SK-N-SH (cell line): ENCODE measurements at regions not wholly inside any gene's neighbourhood (a gene's known extent, or its start where the extent isn't known, plus 50 kb on each side); places are given as distances from the start of the nearest gene placed in this dataset.

Experiments
- CTCF ChIA-PET: fragments of 300-600, 350-600 bp; formaldehyde crosslinking; extraction: SDS; loops from one replicate; lab custom pipeline; 2021; lab: Yijun Ruan, JAX
- POLR2A ChIA-PET: fragments of 350-600 bp; sonication (Branson Sonifier 250); formaldehyde crosslinking; extraction: SDS; loops from one replicate; lab custom pipeline; 2020; ENCODE audit warnings: antibody characterized with exemption, inconsistent platforms; lab: Yijun Ruan, JAX
- DNase-seq: peaks from one replicate; pipeline ENCODE4 v3.0.0; 2012
- H2AFZ ChIP-seq: fragments of 200-600 bp; sonication (generic); 2 replicates; pipeline ENCODE4 v1.8.1; 2016; ENCODE audit warnings: antibody characterized with exemption, mild to moderate bottlenecking, low read depth
- H3F3A ChIP-seq: fragments of 200-600 bp; sonication (generic); replicated peaks from 2 replicates; pipeline ENCODE3; 2016; ENCODE audit warnings: antibody characterized with exemption, mild to moderate bottlenecking; ENCODE audit not compliant: insufficient read depth
- H3K27ac ChIP-seq, 2 experiments: fragments of 200-500 bp in 1 of 2; fragments of 200-600 bp in 1 of 2; sonication (Bioruptor generic) in 1 of 2; sonication (generic), shearing (Covaris generic) in 1 of 2; 2 replicates each; pipeline versions ENCODE4 v1.5.1 to v1.6.1; 2014 to 2016; ENCODE audit warnings: low read depth in 2 of 2, inconsistent platforms in 1 of 2, low read length in 1 of 2, mild to moderate bottlenecking in 1 of 2, mixed read lengths in 1 of 2
- H3K27me3 ChIP-seq: fragments of 200-600 bp; sonication (generic), shearing (Covaris generic); 2 replicates; pipeline ENCODE4 v1.6.1; 2016; ENCODE audit warnings: mixed run types; ENCODE audit not compliant: insufficient read depth
- H3K36me3 ChIP-seq, 2 experiments: fragments of 200-500 bp in 1 of 2; fragments of 200-600 bp in 1 of 2; sonication (Bioruptor generic) in 1 of 2; sonication (generic) in 1 of 2; replicated peaks in 1 of 2; 2 replicates each; pipeline versions ENCODE3 to v1.5.1; 2014 to 2016; ENCODE audit warnings: low read length in 1 of 2, mild to moderate bottlenecking in 1 of 2; ENCODE audit not compliant: insufficient read depth in 2 of 2, control insufficient read depth in 1 of 2
- H3K4me1 ChIP-seq, 2 experiments: fragments of 200-500 bp in 1 of 2; fragments of 200-600 bp in 1 of 2; sonication (Bioruptor generic) in 1 of 2; sonication (generic), shearing (Covaris generic) in 1 of 2; 2 replicates each; pipeline versions ENCODE4 v1.5.1 to v1.6.1; 2014 to 2016; ENCODE audit warnings: low read depth in 1 of 2, low read length in 1 of 2, mixed run types in 1 of 2; ENCODE audit not compliant: insufficient read depth in 2 of 2, control insufficient read depth in 1 of 2
- H3K4me2 ChIP-seq: fragments of 200-600 bp; sonication (generic), shearing (Covaris generic); 2 replicates; pipeline ENCODE4 v1.6.1; 2017; ENCODE audit warnings: mixed run types
- H3K4me3 ChIP-seq, 2 experiments: fragments of 200-500 bp in 1 of 2; fragments of 200-600 bp in 1 of 2; sonication (Bioruptor generic) in 1 of 2; sonication (generic), shearing (Covaris generic) in 1 of 2; 2 replicates each; pipeline versions ENCODE4 v1.5.1 to v1.8.1; 2014 to 2016; ENCODE audit warnings: low read depth in 2 of 2, inconsistent platforms in 1 of 2, low read length in 1 of 2, mild to moderate bottlenecking in 1 of 2, mixed read lengths in 1 of 2, moderate library complexity in 1 of 2
- H3K79me2 ChIP-seq: fragments of 200-600 bp; sonication (generic); 2 replicates; pipeline ENCODE4 v1.8.1; 2017; ENCODE audit warnings: mild to moderate bottlenecking; ENCODE audit not compliant: insufficient read depth
- H3K9ac ChIP-seq: fragments of 200-600 bp; sonication (generic); 2 replicates; pipeline ENCODE4 v1.6.1; 2017; ENCODE audit warnings: mixed run types
- H3K9me2 ChIP-seq: fragments of 200-600 bp; sonication (generic); 2 replicates; pipeline ENCODE4 v1.6.1; 2017; ENCODE audit warnings: mixed run types
- H3K9me3 ChIP-seq: fragments of 200-600 bp; sonication (generic); 2 replicates; pipeline ENCODE4 v1.6.1; 2017; ENCODE audit warnings: mixed run types, mild to moderate bottlenecking, moderate library complexity
- H4K20me1 ChIP-seq: fragments of 200-600 bp; sonication (generic); 2 replicates; pipeline ENCODE4 v1.6.1; 2017; ENCODE audit warnings: mild to moderate bottlenecking, mixed run types; ENCODE audit not compliant: insufficient read depth
- CHD2 ChIP-seq: fragments of 150-350 bp; IDR thresholded peaks from 2 replicates; pipeline ENCODE4 v1.6.1; 2018; ENCODE audit warnings: low read length; ENCODE audit not compliant: partially characterized antibody
- ELF1 ChIP-seq: IDR thresholded peaks from 2 replicates; pipeline ENCODE4 v1.4.0; 2012
- FOSL2 ChIP-seq: IDR thresholded peaks from 2 replicates; pipeline ENCODE4 v1.4.0; 2012; ENCODE audit warnings: low read depth, mild to moderate bottlenecking, moderate library complexity, borderline replicate concordance
- FOXM1 ChIP-seq: IDR thresholded peaks from 2 replicates; pipeline ENCODE4 v1.4.0; 2012; ENCODE audit warnings: low read depth, mild to moderate bottlenecking
- GATA2 ChIP-seq: sonication (generic); formaldehyde crosslinking; IDR thresholded peaks from 2 replicates; pipeline ENCODE4 v1.5.0; 2020; ENCODE audit warnings: mild to moderate bottlenecking, missing genetic modification reagents
- JUND ChIP-seq: IDR thresholded peaks from 2 replicates; pipeline ENCODE4 v1.4.0; 2012
- MEF2A ChIP-seq: IDR thresholded peaks from 2 replicates; pipeline ENCODE4 v1.4.0; 2012; ENCODE audit warnings: low read depth, borderline replicate concordance
- MXI1 ChIP-seq: IDR thresholded peaks from 2 replicates; pipeline ENCODE4 v1.6.1; 2012; ENCODE audit warnings: mild to moderate bottlenecking, low read depth, low read length, improper control_type of control experiment
- NRF1 ChIP-seq: IDR thresholded peaks from 2 replicates; pipeline ENCODE4 v1.6.1; 2012; ENCODE audit warnings: low read depth, mild to moderate bottlenecking, low read length
- RAD21 ChIP-seq: IDR thresholded peaks from 2 replicates; pipeline ENCODE4 v1.6.1; 2012; ENCODE audit warnings: mild to moderate bottlenecking, low read length
- REST ChIP-seq: IDR thresholded peaks from 2 replicates; pipeline ENCODE4 v1.6.1; 2012; ENCODE audit warnings: mild to moderate bottlenecking, low read depth, low read length, moderate library complexity
- RFX5 ChIP-seq: IDR thresholded peaks from 2 replicates; pipeline ENCODE4 v1.6.1; 2012; ENCODE audit warnings: mild to moderate bottlenecking, improper control_type of control experiment, low read length
- RXRA ChIP-seq: IDR thresholded peaks from 2 replicates; pipeline ENCODE4 v1.4.0; 2012; ENCODE audit warnings: low read depth, mild to moderate bottlenecking, borderline replicate concordance
- SIN3A ChIP-seq: IDR thresholded peaks from 2 replicates; pipeline ENCODE4 v1.6.1; 2012; ENCODE audit warnings: low read depth, mild to moderate bottlenecking, low read length, moderate library complexity, borderline replicate concordance
- ZBTB33 ChIP-seq: IDR thresholded peaks from 2 replicates; pipeline ENCODE4 v1.4.0; 2012; ENCODE audit warnings: low read depth, borderline replicate concordance
- WGBS: methylation state at CpG from one replicate; pipeline ENCODE4 v1.1.6; 2017; ENCODE audit warnings: low lambda C conversion rate; 5-methylcytosine and 5-hydroxymethylcytosine counted together
- TF ChIP-seq, protein P1 (sequence below): fragments of 150-350 bp; IDR thresholded peaks from 2 replicates; pipeline ENCODE4 v1.6.1; 2017; ENCODE audit warnings: antibody characterized with exemption, low read length, low read depth, borderline replicate concordance
- TF ChIP-seq, protein P2 (sequence below): fragments of 200-600 bp; sonication (generic); IDR thresholded peaks from 2 replicates; pipeline ENCODE4 v1.6.1; 2017; ENCODE audit warnings: antibody characterized with exemption, mild to moderate bottlenecking, moderate library complexity
- TF ChIP-seq, protein P3 (sequence below): fragments of 150-350 bp; IDR thresholded peaks from 2 replicates; pipeline ENCODE4 v1.6.1; 2016; ENCODE audit warnings: mild to moderate bottlenecking, low read depth, low read length

- no peaks in the 10 kb centered on the region for H3K9me3 ChIP-seq
- WGBS, result 6% methylated on average over 2 of the region's 2 CpGs
- DNase-seq, result no peak
- H3K36me3 ChIP-seq, result no peaks in the 10 kb centered on the region
- H3K79me2 ChIP-seq, result no peaks in the 10 kb centered on the region
- POLR2A ChIA-PET, result no interaction called here
- no peaks in the 10 kb centered on the region for H3K4me1 ChIP-seq
- H3K9me2 ChIP-seq, result no peaks in the 10 kb centered on the region
- no peak for TF ChIP-seq JUND
- TF ChIP-seq, protein P1, sequence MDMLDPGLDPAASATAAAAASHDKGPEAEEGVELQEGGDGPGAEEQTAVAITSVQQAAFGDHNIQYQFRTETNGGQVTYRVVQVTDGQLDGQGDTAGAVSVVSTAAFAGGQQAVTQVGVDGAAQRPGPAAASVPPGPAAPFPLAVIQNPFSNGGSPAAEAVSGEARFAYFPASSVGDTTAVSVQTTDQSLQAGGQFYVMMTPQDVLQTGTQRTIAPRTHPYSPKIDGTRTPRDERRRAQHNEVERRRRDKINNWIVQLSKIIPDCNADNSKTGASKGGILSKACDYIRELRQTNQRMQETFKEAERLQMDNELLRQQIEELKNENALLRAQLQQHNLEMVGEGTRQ, result no peak
- TF ChIP-seq MXI1, result no peak
- no peak for TF ChIP-seq SIN3A
- no peak for TF ChIP-seq FOSL2
- TF ChIP-seq, protein P2, sequence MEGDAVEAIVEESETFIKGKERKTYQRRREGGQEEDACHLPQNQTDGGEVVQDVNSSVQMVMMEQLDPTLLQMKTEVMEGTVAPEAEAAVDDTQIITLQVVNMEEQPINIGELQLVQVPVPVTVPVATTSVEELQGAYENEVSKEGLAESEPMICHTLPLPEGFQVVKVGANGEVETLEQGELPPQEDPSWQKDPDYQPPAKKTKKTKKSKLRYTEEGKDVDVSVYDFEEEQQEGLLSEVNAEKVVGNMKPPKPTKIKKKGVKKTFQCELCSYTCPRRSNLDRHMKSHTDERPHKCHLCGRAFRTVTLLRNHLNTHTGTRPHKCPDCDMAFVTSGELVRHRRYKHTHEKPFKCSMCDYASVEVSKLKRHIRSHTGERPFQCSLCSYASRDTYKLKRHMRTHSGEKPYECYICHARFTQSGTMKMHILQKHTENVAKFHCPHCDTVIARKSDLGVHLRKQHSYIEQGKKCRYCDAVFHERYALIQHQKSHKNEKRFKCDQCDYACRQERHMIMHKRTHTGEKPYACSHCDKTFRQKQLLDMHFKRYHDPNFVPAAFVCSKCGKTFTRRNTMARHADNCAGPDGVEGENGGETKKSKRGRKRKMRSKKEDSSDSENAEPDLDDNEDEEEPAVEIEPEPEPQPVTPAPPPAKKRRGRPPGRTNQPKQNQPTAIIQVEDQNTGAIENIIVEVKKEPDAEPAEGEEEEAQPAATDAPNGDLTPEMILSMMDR, result no peak
- TF ChIP-seq REST, result no peak
- no peak for TF ChIP-seq CHD2
- TF ChIP-seq RXRA, result no peak
- no peak for TF ChIP-seq RFX5
- TF ChIP-seq GATA2 (CRISPR knock-in tag), result no peak
- TF ChIP-seq ELF1, result no peak
- TF ChIP-seq RAD21, result no peak
- no peak for TF ChIP-seq ZBTB33
- no peak for TF ChIP-seq FOXM1
- TF ChIP-seq NRF1, result no peak
- TF ChIP-seq MEF2A, result no peak
- TF ChIP-seq, protein P3, sequence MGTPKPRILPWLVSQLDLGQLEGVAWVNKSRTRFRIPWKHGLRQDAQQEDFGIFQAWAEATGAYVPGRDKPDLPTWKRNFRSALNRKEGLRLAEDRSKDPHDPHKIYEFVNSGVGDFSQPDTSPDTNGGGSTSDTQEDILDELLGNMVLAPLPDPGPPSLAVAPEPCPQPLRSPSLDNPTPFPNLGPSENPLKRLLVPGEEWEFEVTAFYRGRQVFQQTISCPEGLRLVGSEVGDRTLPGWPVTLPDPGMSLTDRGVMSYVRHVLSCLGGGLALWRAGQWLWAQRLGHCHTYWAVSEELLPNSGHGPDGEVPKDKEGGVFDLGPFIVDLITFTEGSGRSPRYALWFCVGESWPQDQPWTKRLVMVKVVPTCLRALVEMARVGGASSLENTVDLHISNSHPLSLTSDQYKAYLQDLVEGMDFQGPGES, result no peak
- H4K20me1 ChIP-seq, result no peaks in the 10 kb centered on the region
- no peak overlapping the region for H3K4me2 ChIP-seq
- no peak overlapping the region for H3K9ac ChIP-seq
- H2AFZ ChIP-seq, result no peak overlapping the region
- H3K27ac ChIP-seq, result no peak overlapping the region
- CTCF ChIA-PET, result interaction anchor here (0.6 to 0.9 kb wide), 2 partner anchors 137 to 393 kb away, joined by 3 read pairs; no protein-coding TSS in a partner anchor
- no peaks in the 10 kb centered on the region for H3K27me3 ChIP-seq
- no peak overlapping the region for H3K4me3 ChIP-seq
- no peaks in the 10 kb centered on the region for H3F3A ChIP-seq
Observed at GRCh38 chr3:41065340-41065739, 134.0 kb upstream of the CTNNB1 start.
